K562 (cell line): ENCODE measurements at regions not wholly inside any gene's neighbourhood (a gene's known extent, or its start where the extent isn't known, plus 50 kb on each side); places are given as distances from the start of the nearest gene placed in this dataset.

Experiments used
- ATAC-seq: fragments of 200-7000 bp; cut with Tn5 transposase; 3 replicates; pipeline ENCODE4 v1.9.1; 2020; ENCODE audit warnings: moderate library complexity
- BruUV-seq: library from RNA; stranded (reverse); fragments of 400-500 nt; replicated peaks from 2 replicates; lab custom pipeline; 2021; lab: Mats Ljungman, UMichigan
- CTCF ChIA-PET: fragments of 300-600 bp; formaldehyde crosslinking; extraction: SDS; loops from one replicate; lab custom pipeline; 2021; ENCODE audit warnings: low intra/inter-chr PET ratio; lab: Yijun Ruan, JAX
- POLR2A ChIA-PET: fragments of 300-600, 350-650 bp; sonication (Branson Sonifier 250); formaldehyde crosslinking; extraction: SDS; loops from one replicate; lab custom pipeline; 2021; ENCODE audit warnings: antibody characterized with exemption, inconsistent platforms; lab: Yijun Ruan, JAX
- DNase-seq, 4 experiments: peaks; one replicate each; pipeline versions ENCODE4 v3.0.0 to v3.0.0-alpha.2; 2011 to 2018; ENCODE audit warnings: low spot score in 3 of 4, mixed read lengths in 3 of 4; ENCODE audit errors: extremely low read depth in 1 of 4
- FAIRE-seq: peaks from 2 replicates; lab custom pipeline; 2011; peaks lifted over from hg19 to GRCh38; lab: Jason Lieb, UNC
- H2AFZ ChIP-seq: 2 replicates; pipeline ENCODE4 v1.6.0; 2011; ENCODE audit warnings: low read depth, low read length, control low read depth, inconsistent platforms
- H3K27ac ChIP-seq: fragments of 200-600 bp; 3 replicates; pipeline ENCODE4 v1.8.0; 2011; ENCODE audit warnings: low read depth, mild to moderate bottlenecking, control low read depth, inconsistent platforms, low read length, moderate library complexity, mixed read lengths; ENCODE audit errors: extremely low read depth
- H3K27me3 ChIP-seq, 2 experiments: fragments of 300-600 bp in 1 of 2; 2 replicates in 1 of 2; 3 replicates in 1 of 2; pipeline versions ENCODE4 v1.6.0 to v1.8.0; 2011; ENCODE audit warnings: inconsistent platforms in 2 of 2, low read length in 2 of 2, mild to moderate bottlenecking in 1 of 2, mixed read lengths in 1 of 2, moderate library complexity in 1 of 2; ENCODE audit not compliant: control insufficient read depth in 2 of 2, insufficient read depth in 2 of 2
- H3K36me3 ChIP-seq: fragments of 300-600 bp; 3 replicates; pipeline ENCODE4 v1.8.0; 2011; ENCODE audit warnings: mild to moderate bottlenecking, low read length, inconsistent platforms; ENCODE audit not compliant: control insufficient read depth, insufficient read depth
- H3K4me1 ChIP-seq, 2 experiments: fragments of 200-600 bp in 1 of 2; replicated peaks in 1 of 2; 2 replicates in 1 of 2; 3 replicates in 1 of 2; pipeline versions ENCODE4 v1.5.1 to v1.8.0; 2011; ENCODE audit warnings: inconsistent platforms in 2 of 2, low read length in 2 of 2, mild to moderate bottlenecking in 1 of 2, mixed read lengths in 1 of 2, moderate library complexity in 1 of 2; ENCODE audit not compliant: control insufficient read depth in 2 of 2, insufficient read depth in 2 of 2
- H3K4me2 ChIP-seq: 2 replicates; pipeline ENCODE4 v1.6.1; 2011; ENCODE audit warnings: low read length, control low read depth, inconsistent platforms, mixed read lengths; ENCODE audit not compliant: insufficient read depth
- H3K4me3 ChIP-seq: fragments of 200-600 bp; sonication (generic), shearing (Covaris generic); 2 replicates; pipeline ENCODE4 v1.5.1; 2016; ENCODE audit warnings: control low read depth, inconsistent platforms
- H3K79me2 ChIP-seq: fragments of 200-600 bp; 3 replicates; pipeline ENCODE4 v1.8.0; 2011; ENCODE audit warnings: low read length, inconsistent platforms; ENCODE audit not compliant: control insufficient read depth, insufficient read depth
- H3K9ac ChIP-seq, 2 experiments: 2 replicates each; pipeline versions ENCODE4 v1.6.0 to v1.6.1; 2011; ENCODE audit warnings: low read depth in 2 of 2, low read length in 2 of 2, control low read depth in 1 of 2, inconsistent platforms in 1 of 2, mild to moderate bottlenecking in 1 of 2, mixed read lengths in 1 of 2; ENCODE audit not compliant: insufficient read depth in 1 of 2
- H3K9me1 ChIP-seq: one replicate; pipeline ENCODE4 v1.6.0; 2011; ENCODE audit warnings: inconsistent platforms, mild to moderate bottlenecking, low read length, moderate library complexity; ENCODE audit not compliant: control insufficient read depth, insufficient read depth
- H3K9me3 ChIP-seq: replicated peaks from 2 replicates; pipeline ENCODE4 v1.5.1; 2011; ENCODE audit warnings: low read depth, low read length, inconsistent platforms; ENCODE audit not compliant: control insufficient read depth, insufficient read depth
- H4K20me1 ChIP-seq: replicated peaks from 2 replicates; pipeline ENCODE4 v1.6.1; 2011; ENCODE audit warnings: low read length, inconsistent platforms, mixed read lengths; ENCODE audit not compliant: control insufficient read depth, insufficient read depth
- BCOR ChIP-seq: fragments of 450-650 bp; IDR thresholded peaks from 2 replicates; pipeline ENCODE4 v1.6.1; 2016
- CC2D1A ChIP-seq: fragments of 450-650 bp; IDR thresholded peaks from 2 replicates; pipeline ENCODE4 v1.6.1; 2017; ENCODE audit warnings: mild to moderate bottlenecking
- COPS2 ChIP-seq: fragments of 450-650 bp; conservative IDR thresholded peaks from 2 replicates; pipeline ENCODE4 v1.6.1; 2016; ENCODE audit warnings: mild to moderate bottlenecking, moderate library complexity
- DPF2 ChIP-seq: fragments of 450-650 bp; IDR thresholded peaks from 2 replicates; pipeline ENCODE4 v1.6.1; 2016
- MCM2 ChIP-seq: fragments of 450-650 bp; IDR thresholded peaks from 2 replicates; pipeline ENCODE4 v1.6.1; 2017; ENCODE audit warnings: low read depth, mild to moderate bottlenecking
- PCBP2 ChIP-seq: fragments of 200-400 bp; formaldehyde crosslinking; IDR thresholded peaks from 2 replicates; pipeline ENCODE4 v1.6.1; 2018; ENCODE audit warnings: low read length, low read depth, mild to moderate bottlenecking, moderate library complexity; ENCODE audit not compliant: poor library complexity, severe bottlenecking
- TAF15 ChIP-seq: fragments of 200-400 bp; formaldehyde crosslinking; IDR thresholded peaks from 2 replicates; pipeline ENCODE4 v1.6.1; 2017; ENCODE audit warnings: mild to moderate bottlenecking, low read depth, low read length, moderate library complexity
- TBL1XR1 ChIP-seq, 2 experiments: IDR thresholded peaks; 2 replicates each; pipeline ENCODE4 v1.6.1; 2012; ENCODE audit warnings: improper control_type of control experiment in 2 of 2, low read length in 2 of 2, mild to moderate bottlenecking in 1 of 2
- TBP ChIP-seq: optimal IDR thresholded peaks from 2 replicates; pipeline ENCODE3; 2011; ENCODE audit warnings: low read depth, low read length, improper control_type of control experiment
- U2AF1 ChIP-seq: fragments of 200-400 bp; formaldehyde crosslinking; optimal IDR thresholded peaks from 2 replicates; pipeline ENCODE3; 2017; ENCODE audit warnings: mild to moderate bottlenecking, low read depth, low read length, moderate library complexity
- ZNF224 ChIP-seq: sonication (generic); formaldehyde crosslinking; IDR thresholded peaks from 2 replicates; pipeline ENCODE4 v1.8.0; 2022; ENCODE audit warnings: mild to moderate bottlenecking, missing genetic modification reagents
- ZNF778 ChIP-seq: fragments of 450-650 bp; formaldehyde crosslinking; IDR thresholded peaks from 2 replicates; pipeline ENCODE4 v1.4.0; 2020; ENCODE audit warnings: mild to moderate bottlenecking, moderate library complexity
- WGBS: fragments of 100-300 bp; shearing (Covaris generic); methylation state at CpG from one replicate; pipeline ENCODE4 v1.1.6; 2016; ENCODE audit warnings: low coverage, mixed read lengths; ENCODE audit not compliant: insufficient coverage; ENCODE audit errors: missing lambda C conversion rate; 5-methylcytosine and 5-hydroxymethylcytosine counted together
- in situ Hi-C: fragments of 300-500 bp; cut with MboI; formaldehyde crosslinking; loops from 4 replicates; pipeline ENCODE4 v1.15.0; 2018; ENCODE audit warnings: inconsistent platforms, mixed read lengths
- intact Hi-C: fragments of 100-400 bp; cut with micrococcal nuclease; formaldehyde crosslinking; loops from 2 replicates; pipeline ENCODE4 v1.14.2; 2022
- TF ChIP-seq, protein P1 (sequence below), 2 experiments: fragments of 450-650 bp; IDR thresholded peaks; 2 replicates each; pipeline ENCODE4 v1.6.1; 2018; ENCODE audit warnings: mild to moderate bottlenecking in 2 of 2, low read depth in 1 of 2; ENCODE audit not compliant: partially characterized antibody in 2 of 2
- TF ChIP-seq, protein P2 (sequence below): fragments of 200-400 bp; formaldehyde crosslinking; IDR thresholded peaks from 2 replicates; pipeline ENCODE4 v1.6.1; 2017; ENCODE audit warnings: mild to moderate bottlenecking, low read depth, low read length, moderate library complexity

DNA sequence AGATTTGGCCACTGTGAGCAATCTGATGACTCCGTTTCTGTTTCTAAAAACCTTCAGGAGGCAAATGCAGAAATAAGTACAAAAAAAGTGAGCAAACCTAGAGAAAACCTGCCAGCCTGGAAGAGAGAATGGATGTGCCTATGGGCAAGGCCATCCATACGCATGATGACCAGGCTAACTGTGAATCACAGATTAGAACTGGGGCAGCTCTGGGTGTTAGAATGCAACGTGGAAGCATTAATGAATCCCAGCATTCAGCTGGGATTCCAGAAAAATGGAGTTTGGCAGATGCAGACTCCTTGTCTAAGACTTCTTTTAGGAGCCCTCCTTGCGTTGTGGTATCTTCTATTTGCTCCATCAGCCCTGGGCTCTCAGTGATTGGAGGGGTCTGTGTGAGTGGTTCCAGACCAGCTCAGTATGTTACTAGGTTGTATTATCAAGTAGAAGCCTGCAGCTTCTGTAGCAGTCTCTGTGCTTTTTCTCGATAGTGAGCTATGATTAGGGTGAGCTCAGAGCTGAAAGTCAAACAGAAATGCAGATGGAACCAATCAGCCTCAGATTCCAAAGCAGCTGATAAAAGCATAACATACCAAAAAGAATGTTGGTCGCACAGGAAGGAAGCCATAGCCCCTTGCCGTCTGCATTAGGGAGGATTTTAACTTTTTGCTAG is 154.0 kb downstream of the PSMG1 start:
- WGBS: 1% methylated on average over 7 of the region's 7 CpGs
- H3K4me3 ChIP-seq: no peak overlapping the region
- H3K4me1 ChIP-seq: peaks cover 0 to 2% of the 10 kb centered on the region in 2 experiments; a peak in 1 of 5 replicates
- DNase-seq (no peak), FAIRE-seq (no peak), ATAC-seq (no peak)
- TF ChIP-seq CC2D1A: no peak
- TF ChIP-seq COPS2: no peak
- TF ChIP-seq MCM2: no peak
- TF ChIP-seq TBP: no peak
- TF ChIP-seq BCOR: no peak
- TF ChIP-seq U2AF1: no peak
- TF ChIP-seq, protein P1, sequence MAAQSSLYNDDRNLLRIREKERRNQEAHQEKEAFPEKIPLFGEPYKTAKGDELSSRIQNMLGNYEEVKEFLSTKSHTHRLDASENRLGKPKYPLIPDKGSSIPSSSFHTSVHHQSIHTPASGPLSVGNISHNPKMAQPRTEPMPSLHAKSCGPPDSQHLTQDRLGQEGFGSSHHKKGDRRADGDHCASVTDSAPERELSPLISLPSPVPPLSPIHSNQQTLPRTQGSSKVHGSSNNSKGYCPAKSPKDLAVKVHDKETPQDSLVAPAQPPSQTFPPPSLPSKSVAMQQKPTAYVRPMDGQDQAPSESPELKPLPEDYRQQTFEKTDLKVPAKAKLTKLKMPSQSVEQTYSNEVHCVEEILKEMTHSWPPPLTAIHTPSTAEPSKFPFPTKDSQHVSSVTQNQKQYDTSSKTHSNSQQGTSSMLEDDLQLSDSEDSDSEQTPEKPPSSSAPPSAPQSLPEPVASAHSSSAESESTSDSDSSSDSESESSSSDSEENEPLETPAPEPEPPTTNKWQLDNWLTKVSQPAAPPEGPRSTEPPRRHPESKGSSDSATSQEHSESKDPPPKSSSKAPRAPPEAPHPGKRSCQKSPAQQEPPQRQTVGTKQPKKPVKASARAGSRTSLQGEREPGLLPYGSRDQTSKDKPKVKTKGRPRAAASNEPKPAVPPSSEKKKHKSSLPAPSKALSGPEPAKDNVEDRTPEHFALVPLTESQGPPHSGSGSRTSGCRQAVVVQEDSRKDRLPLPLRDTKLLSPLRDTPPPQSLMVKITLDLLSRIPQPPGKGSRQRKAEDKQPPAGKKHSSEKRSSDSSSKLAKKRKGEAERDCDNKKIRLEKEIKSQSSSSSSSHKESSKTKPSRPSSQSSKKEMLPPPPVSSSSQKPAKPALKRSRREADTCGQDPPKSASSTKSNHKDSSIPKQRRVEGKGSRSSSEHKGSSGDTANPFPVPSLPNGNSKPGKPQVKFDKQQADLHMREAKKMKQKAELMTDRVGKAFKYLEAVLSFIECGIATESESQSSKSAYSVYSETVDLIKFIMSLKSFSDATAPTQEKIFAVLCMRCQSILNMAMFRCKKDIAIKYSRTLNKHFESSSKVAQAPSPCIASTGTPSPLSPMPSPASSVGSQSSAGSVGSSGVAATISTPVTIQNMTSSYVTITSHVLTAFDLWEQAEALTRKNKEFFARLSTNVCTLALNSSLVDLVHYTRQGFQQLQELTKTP (IDR thresholded peaks at IDR 0.05; ENCODE audit: low read depth in 1 of 2, partially characterized antibody in 2 of 2): no peak
- TF ChIP-seq ZNF778 (CRISPR knock-in tag): no peak
- TF ChIP-seq ZNF224: no peak
- TF ChIP-seq DPF2: no peak
- TF ChIP-seq, protein P2, sequence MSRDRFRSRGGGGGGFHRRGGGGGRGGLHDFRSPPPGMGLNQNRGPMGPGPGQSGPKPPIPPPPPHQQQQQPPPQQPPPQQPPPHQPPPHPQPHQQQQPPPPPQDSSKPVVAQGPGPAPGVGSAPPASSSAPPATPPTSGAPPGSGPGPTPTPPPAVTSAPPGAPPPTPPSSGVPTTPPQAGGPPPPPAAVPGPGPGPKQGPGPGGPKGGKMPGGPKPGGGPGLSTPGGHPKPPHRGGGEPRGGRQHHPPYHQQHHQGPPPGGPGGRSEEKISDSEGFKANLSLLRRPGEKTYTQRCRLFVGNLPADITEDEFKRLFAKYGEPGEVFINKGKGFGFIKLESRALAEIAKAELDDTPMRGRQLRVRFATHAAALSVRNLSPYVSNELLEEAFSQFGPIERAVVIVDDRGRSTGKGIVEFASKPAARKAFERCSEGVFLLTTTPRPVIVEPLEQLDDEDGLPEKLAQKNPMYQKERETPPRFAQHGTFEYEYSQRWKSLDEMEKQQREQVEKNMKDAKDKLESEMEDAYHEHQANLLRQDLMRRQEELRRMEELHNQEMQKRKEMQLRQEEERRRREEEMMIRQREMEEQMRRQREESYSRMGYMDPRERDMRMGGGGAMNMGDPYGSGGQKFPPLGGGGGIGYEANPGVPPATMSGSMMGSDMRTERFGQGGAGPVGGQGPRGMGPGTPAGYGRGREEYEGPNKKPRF: no peak
- no peak for TF ChIP-seq PCBP2
- no peak for TF ChIP-seq TBL1XR1 (IDR thresholded peaks at IDR 0.05; ENCODE audit: low read length in 2 of 2)
- TF ChIP-seq TAF15: no peak
- no peak overlapping the region for H2AFZ ChIP-seq
- H3K9me1 ChIP-seq: no peaks in the 10 kb centered on the region
- intact Hi-C loops: no loop called here
- no peaks in the 10 kb centered on the region for H3K36me3 ChIP-seq
- ChIA-PET POLR2A (interaction anchor here (0.7 to 1.0 kb wide), 2 partner anchors 26 to 460 kb away, joined by 3 read pairs; no protein-coding TSS in a partner anchor), CTCF (no interaction called here)
- in situ Hi-C loops: no loop called here
- H3K4me2 ChIP-seq: no peak overlapping the region
- peaks cover 26 to 43% of the 10 kb centered on the region in 2 experiments for H3K27me3 ChIP-seq
- H3K9ac ChIP-seq: no peak overlapping the region
- H3K9me3 ChIP-seq: no peaks in the 10 kb centered on the region
- BruUV-seq: no TSS peak
- no peak overlapping the region for H3K27ac ChIP-seq
- H3K79me2 ChIP-seq: no peaks in the 10 kb centered on the region
- H4K20me1 ChIP-seq: no peaks in the 10 kb centered on the region
